AG09309 (cell line): ENCODE measurements at regions not wholly inside any gene's neighbourhood (a gene's known extent, or its start where the extent isn't known, plus 50 kb on each side); places are given as distances from the start of the nearest gene placed in this dataset.

Experiments
- DNase-seq: peaks from one replicate; pipeline ENCODE4 v3.0.0-alpha.2; 2010; ENCODE audit warnings: low read depth
- H3K4me3 ChIP-seq: 2 replicates; pipeline ENCODE4 v1.5.1; 2011; ENCODE audit warnings: mild to moderate bottlenecking, low read depth, low read length, moderate library complexity; ENCODE audit not compliant: control insufficient read depth
- CTCF ChIP-seq: IDR thresholded peaks from 2 replicates; pipeline ENCODE4 v1.5.1; 2011; ENCODE audit warnings: mild to moderate bottlenecking, low read depth, low read length, inconsistent platforms; ENCODE audit not compliant: insufficient read depth, control insufficient read depth; ENCODE audit errors: missing control alignments

DNA sequence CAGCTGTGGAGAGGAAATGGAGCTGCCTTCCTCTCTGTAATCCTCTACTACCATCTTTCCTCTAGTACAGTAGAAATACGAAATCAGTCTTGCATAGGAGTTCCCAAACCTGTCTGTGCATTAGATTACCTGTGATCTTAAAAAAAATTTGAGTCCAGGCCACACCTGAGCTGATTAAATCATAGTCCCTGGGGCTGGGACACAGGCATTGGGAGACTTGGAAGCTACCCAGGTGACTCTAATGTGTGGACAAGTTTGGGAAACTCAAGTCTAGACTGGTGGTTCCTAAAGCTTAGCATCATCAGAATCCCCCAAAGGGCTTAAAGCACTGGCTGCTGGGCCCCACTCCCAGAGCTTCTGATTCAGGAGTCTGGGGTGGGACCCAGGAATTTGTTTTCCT, 152.7 kb upstream of the GLI3 start:
- TF ChIP-seq CTCF, result no peak
- DNase-seq, result no peak
- H3K4me3 ChIP-seq, result no peak overlapping the region

GRCh38 chr7:42385912-42386311, 148.9 kb upstream of the GLI3 start:
- no peak for TF ChIP-seq CTCF
- no peak overlapping the region for H3K4me3 ChIP-seq
- no peak for DNase-seq

DNA sequence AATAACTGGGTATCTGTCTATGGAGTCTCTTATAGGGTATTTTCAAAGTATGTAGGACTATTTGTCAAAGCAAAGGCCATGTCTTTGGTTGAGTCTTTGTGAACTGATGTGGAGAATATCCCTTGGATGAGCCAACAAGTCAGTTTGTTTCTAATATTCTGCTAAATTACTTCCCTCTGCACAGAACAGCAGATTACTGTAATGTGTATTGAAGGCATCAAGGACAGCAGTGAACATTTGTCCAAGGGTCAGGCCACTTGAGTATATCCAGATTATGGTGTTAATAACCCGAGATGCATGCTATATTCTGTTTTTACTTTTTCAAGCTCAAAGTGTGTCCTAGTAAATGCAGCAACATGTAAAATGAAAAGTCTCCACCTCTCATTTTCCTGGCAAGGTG, 144.2 kb upstream of the GLI3 start:
- TF ChIP-seq CTCF, result no peak
- no peak overlapping the region for H3K4me3 ChIP-seq
- DNase-seq, result no peak

DNA sequence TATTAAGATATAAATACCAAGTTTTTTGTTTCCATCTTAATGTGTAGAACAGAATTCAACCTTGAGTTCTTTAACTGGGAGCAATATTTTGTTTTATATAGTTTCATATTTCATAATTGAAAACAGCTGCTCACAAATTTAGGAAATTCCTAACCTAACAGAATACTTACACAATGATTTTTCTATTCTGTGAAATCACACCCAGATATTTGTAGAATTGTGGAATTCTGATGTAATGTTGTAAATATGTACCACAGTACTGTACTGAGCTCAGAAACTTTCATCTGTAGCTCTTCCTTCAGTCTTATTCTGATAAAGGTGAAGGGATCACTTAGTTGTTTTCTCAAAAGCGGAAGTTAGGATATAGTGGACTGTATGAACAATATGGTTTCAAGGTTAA, 143.4 kb upstream of the GLI3 start:
- no peak for TF ChIP-seq CTCF
- DNase-seq, result peak; percentile 31
- H3K4me3 ChIP-seq, result no peak overlapping the region

- no peak overlapping the region for H3K4me3 ChIP-seq
- TF ChIP-seq CTCF, result no peak
- DNase-seq, result no peak
Measured at GRCh38 chr7:42378149-42378548, 141.1 kb upstream of the GLI3 start.

- no peak overlapping the region for H3K4me3 ChIP-seq
- no peak for DNase-seq
- no peak for TF ChIP-seq CTCF
Measured at GRCh38 chr7:42373285-42373684, 136.3 kb upstream of the GLI3 start.

DNA sequence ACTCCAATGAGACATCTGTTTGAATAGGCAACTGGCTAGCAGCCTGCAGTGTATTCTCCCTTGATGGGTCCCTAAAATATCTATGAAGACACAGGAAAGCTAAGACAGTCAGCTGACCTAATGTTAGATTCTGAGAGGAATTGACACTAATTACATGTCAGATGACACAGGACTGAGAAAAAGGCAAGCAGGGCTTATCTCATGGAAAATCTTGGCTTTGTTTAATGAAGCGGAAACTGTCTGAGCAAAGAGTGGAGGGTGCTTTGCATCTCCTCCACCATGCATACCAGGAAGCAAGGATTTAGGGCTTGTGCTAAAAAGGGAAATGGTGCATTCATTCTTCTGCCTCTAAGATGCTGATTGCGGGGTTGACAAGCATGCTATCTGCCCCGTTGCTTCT, 135.5 kb upstream of the GLI3 start:
- no peak overlapping the region for H3K4me3 ChIP-seq
- no peak for DNase-seq
- no peak for TF ChIP-seq CTCF
